IPS-11a (cell line): ENCODE measurements at regions not wholly inside any gene's neighbourhood (a gene's known extent, or its start where the extent isn't known, plus 50 kb on each side); places are given as distances from the start of the nearest gene placed in this dataset.

Experiments used
- H3K4me3 ChIP-seq: one replicate; pipeline ENCODE4 v1.5.1; 2013; ENCODE audit warnings: low read depth, low read length, control low read depth

- no peak overlapping the region for H3K4me3 ChIP-seq
Measured at GRCh38 chr1:110765640-110766335, 91.0 kb upstream of the KCNA3 start.

DNA sequence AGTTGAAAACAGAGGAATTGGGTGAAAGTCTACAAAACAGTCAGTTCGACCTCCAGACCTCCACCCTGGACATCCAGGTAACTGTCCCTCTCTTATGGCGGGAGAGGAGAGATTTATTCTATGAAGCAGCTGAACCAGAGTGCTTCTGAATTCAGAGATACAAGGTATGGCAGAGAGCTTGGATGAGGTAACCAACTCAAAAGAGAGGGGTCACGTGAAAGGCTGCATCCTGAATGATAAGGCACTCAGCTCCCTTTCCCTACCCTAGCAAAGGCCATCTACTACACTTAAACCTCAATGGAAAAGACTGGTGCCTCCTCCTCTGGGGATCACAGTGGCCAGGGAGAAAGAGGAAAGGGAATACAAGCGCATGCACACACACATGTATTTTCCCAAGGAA, 88.4 kb upstream of the KCNA3 start:
- H3K4me3 ChIP-seq: no peak overlapping the region

GRCh38 chr1:110760321-110760720, 85.6 kb upstream of the KCNA3 start:
- H3K4me3 ChIP-seq: no peak overlapping the region

GRCh38 chr1:110756506-110756905, 81.8 kb upstream of the KCNA3 start:
- H3K4me3 ChIP-seq: no peak overlapping the region

GRCh38 chr1:110752941-110753725, 78.4 kb upstream of the KCNA3 start:
- H3K4me3 ChIP-seq: no peak overlapping the region

- no peak overlapping the region for H3K4me3 ChIP-seq
Measured at GRCh38 chr1:110750562-110750961, 75.8 kb upstream of the KCNA3 start.

GRCh38 chr1:110749960-110750359, 75.2 kb upstream of the KCNA3 start:
- H3K4me3 ChIP-seq: no peak overlapping the region

GRCh38 chr1:110746644-110747259, 72.0 kb upstream of the KCNA3 start:
- H3K4me3 ChIP-seq: no peak overlapping the region

GRCh38 chr1:110743397-110743796, 68.7 kb upstream of the KCNA3 start:
- H3K4me3 ChIP-seq: no peak overlapping the region

DNA sequence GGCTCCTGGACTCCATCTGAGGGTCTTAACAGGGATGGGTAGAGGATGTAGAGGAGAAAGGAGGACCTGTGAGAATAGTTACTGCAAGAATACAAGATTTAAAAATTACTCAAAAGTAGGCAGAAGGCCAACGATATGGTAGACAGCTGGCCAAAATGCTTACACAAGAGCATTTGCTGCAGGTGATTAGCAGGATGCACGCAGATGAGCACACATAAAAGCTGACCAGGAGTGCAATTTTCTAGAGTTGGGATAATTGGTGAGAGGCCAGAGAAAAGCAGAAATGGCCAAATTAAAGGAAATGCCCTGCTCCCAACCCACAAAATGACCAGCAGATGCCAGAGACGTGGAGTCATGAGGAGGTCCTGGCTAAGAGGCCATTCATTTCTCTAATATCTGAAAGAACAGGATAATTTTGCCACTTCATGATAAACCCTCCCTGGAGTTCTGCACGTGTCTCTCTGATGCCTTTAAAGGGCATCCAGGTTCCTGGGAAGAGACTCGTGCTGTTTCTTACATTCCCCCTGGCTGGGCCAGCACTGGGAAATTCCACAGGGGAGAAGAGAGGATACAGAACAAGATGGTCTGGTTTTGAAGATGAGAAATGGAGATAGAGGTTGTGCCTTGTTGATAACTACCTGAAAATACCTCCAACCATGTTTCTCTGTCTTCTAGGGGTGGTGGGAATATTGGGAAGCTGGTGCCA, 62.3 kb upstream of the KCNA3 start:
- no peak overlapping the region for H3K4me3 ChIP-seq

- no peak overlapping the region for H3K4me3 ChIP-seq
Measured at GRCh38 chr1:110734133-110734680, 59.5 kb upstream of the KCNA3 start.

- H3K4me3 ChIP-seq: no peak overlapping the region
Measured at GRCh38 chr1:110731529-110731928, 56.8 kb upstream of the KCNA3 start.

- no peak overlapping the region for H3K4me3 ChIP-seq
Measured at GRCh38 chr1:110728388-110729001, 53.8 kb upstream of the KCNA3 start.

- H3K4me3 ChIP-seq: no peak overlapping the region
Measured at GRCh38 chr1:110727246-110727645, 52.5 kb upstream of the KCNA3 start.

- no peak overlapping the region for H3K4me3 ChIP-seq
Measured at GRCh38 chr1:110726755-110727154, 52.0 kb upstream of the KCNA3 start.
